ENCODE measurements at regions not wholly inside any gene's neighbourhood (a gene's known extent, or its start where the extent isn't known, plus 50 kb on each side); places are given as distances from the start of the nearest gene placed in this dataset.

DNA sequence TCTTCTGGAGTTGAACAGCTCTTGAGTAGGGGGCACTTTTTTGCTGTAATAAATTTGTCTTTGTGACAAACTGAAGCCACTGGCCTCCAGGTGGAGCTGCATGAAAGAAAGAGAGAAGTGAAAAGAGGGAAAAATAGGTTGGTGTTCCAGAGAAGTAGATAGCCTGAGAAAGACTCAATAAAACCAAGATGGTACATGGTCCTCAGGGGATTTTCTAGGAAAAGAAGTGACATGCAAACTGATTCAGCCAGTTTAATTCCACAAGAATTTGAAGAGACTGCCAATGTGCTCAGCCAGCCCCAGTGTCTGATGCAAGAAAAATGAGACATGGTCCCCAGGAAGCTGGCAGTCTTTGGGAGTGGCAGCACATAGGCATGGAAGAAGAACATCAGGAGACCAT, 152.7 kb downstream of the CD47 start:
- Histone ChIP-seq H3K4me2 (peak overlapping the region in 1 of 11 experiments; percentile 52; a peak in 2 of 22 replicates), H4K20me1 (no peaks in the 10 kb centered on the region), H3K4me3 (no peak overlapping the region), H3K9me3 (replicated peaks in 1 of 11) (peaks cover 0 to 6% (median 0%) of the 10 kb centered on the region in 11 experiments; a peak in 2 of 22 replicates), H3K4me1 (peaks cover 0 to 16% (median 0%) of the 10 kb centered on the region in 10 experiments; a peak in 3 of 20 replicates), H3K27ac (no peak overlapping the region), H3K27me3 (no peaks in the 10 kb centered on the region), H3K36me3 (no peaks in the 10 kb centered on the region), H3K9ac (no peak overlapping the region)
- TF ChIP-seq Cebpa-rat (IDR thresholded peaks at IDR 0.05) = no peak

DNA sequence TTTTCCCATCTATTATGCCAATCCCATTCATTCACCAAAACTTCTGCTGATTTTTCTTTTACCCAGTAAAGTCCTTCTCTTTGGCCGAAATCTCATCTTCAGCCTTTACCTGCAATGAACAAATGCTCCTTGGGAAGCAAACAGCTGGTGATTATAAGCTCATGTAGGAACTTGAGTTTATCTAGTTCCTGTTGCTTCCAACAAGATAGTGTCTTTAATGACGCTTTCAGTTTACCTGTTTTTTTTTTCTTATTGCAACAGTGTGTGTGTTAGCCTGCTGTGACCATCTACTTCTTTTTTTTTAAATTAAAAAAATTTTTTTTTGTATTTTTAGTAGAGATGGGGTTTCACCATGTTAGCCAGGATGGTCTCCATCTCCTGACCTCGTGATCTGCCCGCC, 156.0 kb downstream of the CD47 start:
- Histone ChIP-seq H3K9me3 (replicated peaks in 1 of 11) (peaks cover 0 to 7% (median 0%) of the 10 kb centered on the region in 11 experiments; a peak in 2 of 22 replicates), H3K9ac (no peak overlapping the region)

DNA sequence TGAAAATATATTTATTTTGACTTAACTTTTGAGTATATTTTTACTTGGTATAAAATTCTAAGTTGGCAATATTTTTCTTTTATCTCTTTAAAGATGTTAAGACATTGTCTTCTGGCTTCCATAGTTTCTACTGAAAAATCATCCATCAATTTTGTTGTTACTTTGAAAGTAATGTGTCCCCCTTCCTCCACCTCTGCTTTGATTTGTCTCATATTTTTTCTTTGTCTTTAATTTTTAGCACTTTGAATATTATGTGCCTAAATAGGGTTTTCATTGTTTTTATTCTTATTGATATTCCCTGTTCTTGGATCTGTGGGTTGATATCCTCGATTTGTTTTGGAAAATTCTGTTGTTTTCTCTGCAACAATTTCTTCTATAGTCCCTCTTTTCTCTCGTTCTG, 157.4 kb downstream of the CD47 start:
- Histone ChIP-seq H3K36me3 (no peaks in the 10 kb centered on the region), H3K27me3 (peaks cover under 1 to 6% (median under 1%) of the 10 kb centered on the region in 11 experiments; a peak in 19 of 22 replicates), H3K9ac (no peak overlapping the region), H3K4me1 (peaks cover 0 to 13% (median 0%) of the 10 kb centered on the region in 10 experiments; a peak in 2 of 20 replicates), H4K20me1 (no peaks in the 10 kb centered on the region), H3K4me3 (no peak overlapping the region), H3K27ac (no peak overlapping the region), H3K4me2 (no peak overlapping the region), H3K9me3 (replicated peaks in 1 of 11) (peaks cover 0 to 7% (median 0%) of the 10 kb centered on the region in 11 experiments; a peak in 2 of 22 replicates)
- TF ChIP-seq Cebpa-rat (IDR thresholded peaks at IDR 0.05) = no peak

More for the DNA sequence above, 156.0 kb downstream of the CD47 start:
- H4K20me1 ChIP-seq = no peaks in the 10 kb centered on the region
- H3K27ac ChIP-seq = no peak overlapping the region
- no peaks in the 10 kb centered on the region for H3K36me3 ChIP-seq
- TF ChIP-seq Cebpa-rat (IDR thresholded peaks at IDR 0.05) = no peak
- H3K4me2 ChIP-seq = no peak overlapping the region
- peaks cover 0 to 15% (median 0%) of the 10 kb centered on the region in 10 experiments; a peak in 3 of 20 replicates for H3K4me1 ChIP-seq
- H3K4me3 ChIP-seq = no peak overlapping the region
- H3K27me3 ChIP-seq = no peaks in the 10 kb centered on the region

DNA sequence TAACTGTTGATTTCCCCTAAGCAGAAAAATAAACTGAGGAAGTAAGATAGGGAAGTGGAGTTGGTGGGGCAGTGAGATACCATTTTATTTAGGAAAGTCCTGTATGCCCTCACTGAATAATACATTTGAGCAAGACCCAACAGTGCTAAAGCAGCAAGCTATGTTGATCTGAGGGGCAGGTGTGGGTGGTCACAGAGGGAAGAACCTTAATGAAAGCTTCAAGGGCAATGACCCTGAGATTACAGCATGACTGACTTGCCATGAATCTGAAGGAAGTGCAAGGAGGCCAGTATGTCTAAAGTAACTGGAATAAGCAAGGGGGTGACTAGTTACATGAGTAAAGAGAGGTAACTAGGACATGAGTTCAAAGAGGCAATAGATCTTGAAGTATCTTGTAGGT, 159.5 kb downstream of the CD47 start:
- Histone ChIP-seq H3K4me3 (no peak overlapping the region), H3K9me3 (replicated peaks in 1 of 11) (peaks cover 0 to 7% (median 0%) of the 10 kb centered on the region in 11 experiments; a peak in 2 of 22 replicates), H3K9ac (no peak overlapping the region), H3K27me3 (peaks cover 14 to 24% (median 18%) of the 10 kb centered on the region in 11 experiments; a peak in 21 of 22 replicates), H3K27ac (no peak overlapping the region), H3K4me1 (peaks cover 0 to 11% (median 8%) of the 10 kb centered on the region in 10 experiments; a peak in 10 of 20 replicates), H3K4me2 (peak overlapping the region in 2 of 11 experiments; percentile 39 to 44; a peak in 4 of 22 replicates), H3K36me3 (no peaks in the 10 kb centered on the region), H4K20me1 (no peaks in the 10 kb centered on the region)
- no peak for TF ChIP-seq Cebpa-rat (IDR thresholded peaks at IDR 0.05)

GRCh38 chr3:107929088-107929487, 161.7 kb downstream of the CD47 start:
- Histone ChIP-seq H4K20me1 (no peaks in the 10 kb centered on the region), H3K4me1 (peaks cover 0 to 11% (median 8%) of the 10 kb centered on the region in 10 experiments; a peak in 10 of 20 replicates), H3K36me3 (no peaks in the 10 kb centered on the region), H3K9ac (no peak overlapping the region), H3K27ac (no peak overlapping the region), H3K4me2 (no peak overlapping the region), H3K27me3 (peaks cover 14 to 24% (median 18%) of the 10 kb centered on the region in 11 experiments; a peak in 21 of 22 replicates), H3K4me3 (no peak overlapping the region), H3K9me3 (replicated peaks in 1 of 11) (peaks cover 0 to 7% (median 0%) of the 10 kb centered on the region in 11 experiments; a peak in 2 of 22 replicates)
- TF ChIP-seq Cebpa-rat (IDR thresholded peaks at IDR 0.05) = no peak

GRCh38 chr3:107928084-107928445, 162.8 kb downstream of the CD47 start:
- TF ChIP-seq Cebpa-rat (IDR thresholded peaks at IDR 0.05) = no peak
- H3K9ac ChIP-seq = peak overlapping the region in 10 of 11 experiments; percentile 1 to 73 (median 46); a peak in 11 of 22 replicates
- H3K9me3 ChIP-seq (replicated peaks in 1 of 11) = peaks cover 0 to under 1% (median 0%) of the 10 kb centered on the region in 11 experiments; a peak in 1 of 22 replicates
- H3K36me3 ChIP-seq = no peaks in the 10 kb centered on the region
- peak overlapping the region; percentile 47 to 66 (median 57) for H3K4me3 ChIP-seq
- no peaks in the 10 kb centered on the region for H4K20me1 ChIP-seq
- H3K27me3 ChIP-seq = peaks cover 14 to 24% (median 18%) of the 10 kb centered on the region in 11 experiments; a peak in 21 of 22 replicates
- H3K4me2 ChIP-seq = peak overlapping the region; percentile 70 to 92 (median 81)
- H3K27ac ChIP-seq = peak overlapping the region in 1 of 11 experiments; percentile 32; a peak in 1 of 22 replicates
- H3K4me1 ChIP-seq = peaks cover 0 to 11% (median 8%) of the 10 kb centered on the region in 10 experiments; a peak in 10 of 20 replicates

DNA sequence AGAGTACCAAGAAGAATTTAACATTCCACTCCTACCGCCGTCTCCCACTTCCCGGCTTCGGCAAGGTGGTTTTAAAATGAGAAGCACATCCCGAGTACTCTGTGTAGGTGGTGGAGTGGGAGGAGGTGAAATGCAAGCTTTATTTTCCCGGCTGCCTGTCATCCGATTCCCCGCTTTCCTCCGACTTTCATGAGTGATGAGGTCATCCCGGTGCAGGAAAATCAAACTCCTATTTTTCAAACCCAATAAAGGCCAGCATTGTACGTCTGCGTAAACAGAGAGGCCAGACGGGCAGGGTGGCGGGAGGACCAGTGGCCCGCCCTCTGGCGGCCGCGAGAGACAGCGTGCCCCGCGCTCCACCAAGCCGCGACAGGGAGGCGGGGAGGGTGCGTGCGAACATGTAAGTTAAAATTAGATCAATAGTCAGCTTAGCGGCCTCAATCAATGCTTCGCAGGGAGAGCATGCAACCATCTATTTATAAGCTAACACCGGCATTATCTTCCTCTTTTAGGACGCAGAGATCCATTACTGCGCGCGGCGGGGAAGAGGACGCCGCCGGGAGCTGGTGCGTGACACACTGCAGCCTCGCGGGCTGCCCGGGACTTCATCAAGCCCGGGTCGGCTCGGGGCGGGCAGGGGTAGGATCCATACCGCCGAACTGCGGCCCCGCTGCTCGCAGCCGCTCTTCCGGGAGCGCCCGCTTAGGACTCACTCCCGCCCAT, 163.3 kb downstream of the CD47 start:
- peaks cover 14 to 24% (median 18%) of the 10 kb centered on the region in 11 experiments; a peak in 21 of 22 replicates for H3K27me3 ChIP-seq
- peak overlapping the region; percentile 70 to 92 (median 81) for H3K4me2 ChIP-seq
- H3K36me3 ChIP-seq = no peaks in the 10 kb centered on the region
- TF ChIP-seq Cebpa-rat (IDR thresholded peaks at IDR 0.05) = no peak
- H3K4me3 ChIP-seq = peak overlapping the region; percentile 47 to 66 (median 57)
- no peaks in the 10 kb centered on the region for H3K9me3 ChIP-seq (replicated peaks in 1 of 11)
- peak overlapping the region in 1 of 11 experiments; percentile 32; a peak in 1 of 22 replicates for H3K27ac ChIP-seq
- no peaks in the 10 kb centered on the region for H4K20me1 ChIP-seq
- H3K9ac ChIP-seq = peak overlapping the region in 10 of 11 experiments; percentile 1 to 73 (median 46); a peak in 12 of 22 replicates
- H3K4me1 ChIP-seq = peaks cover 0 to 11% (median 8%) of the 10 kb centered on the region in 10 experiments; a peak in 10 of 20 replicates

DNA sequence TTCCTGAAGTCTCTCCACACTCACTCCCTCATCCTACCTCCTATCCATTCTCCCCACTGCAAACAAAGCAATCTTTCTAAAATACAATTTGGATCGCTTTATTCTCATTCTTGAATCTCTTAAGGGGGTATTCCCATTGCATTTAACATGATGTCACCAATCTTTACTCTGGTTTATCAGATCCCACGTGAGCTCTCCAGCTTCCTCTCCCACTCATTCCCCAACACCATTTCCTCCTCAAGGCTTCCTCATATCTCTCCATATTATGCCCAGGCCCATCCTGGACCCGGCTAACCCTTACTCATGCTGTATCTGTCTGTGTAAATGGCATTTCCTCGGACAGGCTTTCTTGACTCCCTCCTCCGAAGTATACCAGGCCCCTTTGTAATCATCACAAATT, 165.0 kb downstream of the CD47 start:
- H4K20me1 ChIP-seq = no peaks in the 10 kb centered on the region
- no peak overlapping the region for H3K9ac ChIP-seq
- no peaks in the 10 kb centered on the region for H3K36me3 ChIP-seq
- no peak for TF ChIP-seq Cebpa-rat (IDR thresholded peaks at IDR 0.05)
- peaks cover 0 to 10% (median 6%) of the 10 kb centered on the region in 10 experiments; a peak in 10 of 20 replicates for H3K4me1 ChIP-seq
- peaks cover 14 to 24% (median 18%) of the 10 kb centered on the region in 11 experiments; a peak in 21 of 22 replicates for H3K27me3 ChIP-seq
- 0 out of 22 replicates have a peak overlapping the region, but pooled peaks of 1 of the 11 experiments have one; percentile 14 for H3K4me2 ChIP-seq
- no peaks in the 10 kb centered on the region for H3K9me3 ChIP-seq (replicated peaks in 1 of 11)
- no peak overlapping the region for H3K27ac ChIP-seq
- H3K4me3 ChIP-seq = no peak overlapping the region

DNA sequence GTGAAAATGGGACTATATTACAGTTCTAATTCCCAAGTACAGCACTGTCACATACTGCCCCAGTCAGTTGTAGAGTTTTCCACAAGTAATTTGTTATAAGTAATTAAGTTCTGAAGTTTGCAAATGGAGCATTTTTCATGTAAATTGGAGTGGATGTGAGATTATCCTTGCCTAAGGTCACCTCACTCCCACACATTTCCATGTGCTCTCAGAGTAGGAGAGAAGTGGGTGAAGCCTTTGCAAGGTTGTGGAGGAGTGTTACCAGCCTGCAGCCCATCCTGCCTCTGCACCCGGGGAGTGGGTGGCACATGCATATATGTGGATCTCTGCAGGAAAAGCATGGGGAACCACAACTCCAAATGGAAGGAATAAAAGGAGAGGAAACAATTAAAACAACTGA, 169.8 kb downstream of the CD47 start:
- Histone ChIP-seq H3K27me3 (no peaks in the 10 kb centered on the region), H3K9me3 (replicated peaks in 1 of 11) (peaks cover 0 to 6% (median 0%) of the 10 kb centered on the region in 11 experiments; a peak in 1 of 22 replicates), H3K9ac (no peak overlapping the region), H3K4me2 (no peak overlapping the region; a peak in 1 of 22 replicates), H3K4me1 (peaks cover 4 to 12% (median 7%) of the 10 kb centered on the region in 10 experiments), H4K20me1 (no peaks in the 10 kb centered on the region), H3K4me3 (no peak overlapping the region), H3K36me3 (no peaks in the 10 kb centered on the region), H3K27ac (no peak overlapping the region)
- TF ChIP-seq Cebpa-rat (IDR thresholded peaks at IDR 0.05) = no peak

All from BLaER1 treated with 17β-estradiol and CSF1 and Interleukin-3, amounts not matched to agents 10 nM and 100 nM (cell line).